ENCODE measurements at regions not wholly inside any gene's neighbourhood (a gene's known extent, or its start where the extent isn't known, plus 50 kb on each side); places are given as distances from the start of the nearest gene placed in this dataset.

- in situ Hi-C loops (cut with MboI): no loop called here
- no peak overlapping the region for H3K9ac ChIP-seq (ENCODE audit: insufficient read depth in 1 of 2, low read depth in 2 of 2, low read length in 2 of 2)
- DNase-seq (ENCODE audit: extremely low read depth in 1 of 4, low spot score in 3 of 4) (no peak), ATAC-seq (no peak), FAIRE-seq (no peak)
- POLR2A ChIA-PET: no interaction called here
- no peaks in the 10 kb centered on the region for H3K4me1 ChIP-seq (replicated peaks in 1 of 2; ENCODE audit: control insufficient read depth in 2 of 2, insufficient read depth in 2 of 2, low read length in 2 of 2)
- CTCF ChIA-PET (ENCODE audit: low intra/inter-chr PET ratio): no interaction called here
- H3K27ac ChIP-seq (ENCODE audit: extremely low read depth, low read depth, low read length): no peak overlapping the region
- intact Hi-C loops (cut with micrococcal nuclease): no loop called here
- no peak overlapping the region for H3K4me3 ChIP-seq
- H3K9me3 ChIP-seq (replicated peaks; ENCODE audit: control insufficient read depth, insufficient read depth, low read depth, low read length): no peaks in the 10 kb centered on the region
- no peaks in the 10 kb centered on the region for H3K27me3 ChIP-seq (ENCODE audit: control insufficient read depth in 2 of 2, insufficient read depth in 2 of 2, low read length in 2 of 2)
- H3K79me2 ChIP-seq (ENCODE audit: control insufficient read depth, insufficient read depth, low read length): no peaks in the 10 kb centered on the region
- no peak overlapping the region for H2AFZ ChIP-seq (ENCODE audit: low read depth, low read length)
- TF ChIP-seq E2F6 (IDR thresholded peaks at IDR 0.05; ENCODE audit: borderline replicate concordance in 1 of 2, extremely low read depth in 1 of 2, insufficient read depth in 1 of 2, insufficient read length in 1 of 2, low read depth in 1 of 2, low read length in 1 of 2, poor library complexity in 1 of 2, severe bottlenecking in 1 of 2): no peak
- no peak for TF ChIP-seq ZNF696 (CRISPR knock-in tag; conservative IDR thresholded peaks at IDR 0.05)
- TF ChIP-seq HMG20B (CRISPR knock-in tag; IDR thresholded peaks at IDR 0.05): no peak
- no peaks in the 10 kb centered on the region for H4K20me1 ChIP-seq (replicated peaks; ENCODE audit: control insufficient read depth, insufficient read depth, low read length)
- H3K4me2 ChIP-seq (ENCODE audit: insufficient read depth, low read length): no peak overlapping the region
- no peaks in the 10 kb centered on the region for H3K9me1 ChIP-seq (ENCODE audit: control insufficient read depth, insufficient read depth, low read length)
- no peaks in the 10 kb centered on the region for H3K36me3 ChIP-seq (ENCODE audit: control insufficient read depth, insufficient read depth, low read length)
- no TSS peak for BruUV-seq (replicated peaks)
Measured at GRCh38 chr2:220219371-220219770, 591.9 kb downstream of the SLC4A3 start.

GRCh38 chr2:220220009-220220408 is 592.6 kb downstream of the SLC4A3 start:
- H3K9me1 ChIP-seq (ENCODE audit: control insufficient read depth, insufficient read depth, low read length): no peaks in the 10 kb centered on the region
- H4K20me1 ChIP-seq (replicated peaks; ENCODE audit: control insufficient read depth, insufficient read depth, low read length): no peaks in the 10 kb centered on the region
- no peak overlapping the region for H3K9ac ChIP-seq (ENCODE audit: insufficient read depth in 1 of 2, low read depth in 2 of 2, low read length in 2 of 2)
- ATAC-seq: no peak
- WGBS (ENCODE audit: insufficient coverage, low coverage, missing lambda C conversion rate): 0% methylated on average over 2 of the region's 2 CpGs
- H3K4me1 ChIP-seq (replicated peaks in 1 of 2; ENCODE audit: control insufficient read depth in 2 of 2, insufficient read depth in 2 of 2, low read length in 2 of 2): no peaks in the 10 kb centered on the region
- H3K9me3 ChIP-seq (replicated peaks; ENCODE audit: control insufficient read depth, insufficient read depth, low read depth, low read length): no peaks in the 10 kb centered on the region
- BruUV-seq (replicated peaks): no TSS peak
- no peaks in the 10 kb centered on the region for H3K27me3 ChIP-seq (ENCODE audit: control insufficient read depth in 2 of 2, insufficient read depth in 2 of 2, low read length in 2 of 2)
- CTCF ChIA-PET (ENCODE audit: low intra/inter-chr PET ratio): no interaction called here
- DNase-seq (ENCODE audit: extremely low read depth in 1 of 4, low spot score in 3 of 4): no peak
- H3K36me3 ChIP-seq (ENCODE audit: control insufficient read depth, insufficient read depth, low read length): no peaks in the 10 kb centered on the region
- TF ChIP-seq PCBP2 (IDR thresholded peaks at IDR 0.05; ENCODE audit: low read depth, low read length, poor library complexity, severe bottlenecking) (no peak), ZNF274 (IDR thresholded peaks at IDR 0.05; ENCODE audit: borderline replicate concordance, low read depth, low read length) (no peak), NRF1 (conservative IDR thresholded peaks at IDR 0.05 in 1 of 2, IDR thresholded peaks at IDR 0.05 in 1 of 2) (no peak), ZKSCAN8 (CRISPR knock-in tag; IDR thresholded peaks at IDR 0.05) (no peak), NFXL1 (CRISPR knock-in tag; IDR thresholded peaks at IDR 0.05) (no peak), TSC22D4 (tag; IDR thresholded peaks at IDR 0.05) (no peak), CBX1 (IDR thresholded peaks at IDR 0.05; ENCODE audit: low read depth) (no peak)
- TF ChIP-seq, protein P1, sequence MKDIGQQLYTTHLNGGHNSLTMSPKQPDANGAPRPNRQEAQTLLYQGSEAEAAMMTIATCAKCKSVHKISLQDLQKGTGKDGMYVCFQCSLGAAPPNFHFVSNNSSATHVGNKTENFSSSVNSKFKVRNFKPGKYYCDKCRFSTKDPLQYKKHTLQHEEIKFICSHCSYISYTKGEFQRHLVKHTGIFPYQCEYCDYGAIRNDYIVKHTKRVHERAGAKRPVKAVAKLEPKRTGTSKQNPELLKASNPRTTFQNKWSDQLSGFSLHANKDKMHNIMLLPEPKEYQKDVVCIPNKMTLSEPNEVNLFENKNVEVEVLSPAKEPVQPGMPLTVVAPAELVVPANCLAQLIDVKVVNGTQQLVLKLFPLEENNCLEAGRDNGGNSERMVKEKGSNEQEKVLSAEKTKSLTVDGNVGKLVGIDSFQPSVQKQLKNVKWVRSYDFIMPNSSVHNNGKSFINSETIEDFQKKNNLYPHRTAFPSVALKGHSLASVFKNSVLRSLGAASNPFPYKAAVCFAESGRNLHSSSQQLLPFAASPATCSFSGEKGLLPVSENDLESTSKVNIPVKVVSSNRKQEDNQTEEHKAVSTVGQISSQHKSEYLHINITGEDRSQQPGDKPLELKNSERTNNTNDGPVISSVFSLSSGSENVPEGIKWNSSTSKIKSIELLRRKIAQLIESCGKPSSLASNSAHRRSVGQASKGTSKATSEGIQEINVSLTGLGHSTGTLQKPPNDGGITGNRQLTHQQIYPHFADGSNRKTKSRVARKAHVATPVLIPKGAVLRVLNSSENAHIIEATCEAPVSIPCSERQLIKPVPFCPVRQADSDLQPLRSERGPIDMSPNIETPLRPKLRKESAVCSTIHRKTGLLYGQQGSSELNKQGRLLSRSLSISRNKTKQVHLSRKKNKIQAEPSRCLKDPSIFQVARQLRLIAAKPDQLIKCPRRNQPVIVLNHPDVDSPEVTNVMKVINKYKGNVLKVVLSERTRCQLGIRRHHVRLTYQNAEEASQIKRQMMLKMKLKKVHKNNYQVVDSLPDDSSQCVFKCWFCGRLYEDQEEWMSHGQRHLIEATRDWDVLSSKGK (CRISPR knock-in tag; IDR thresholded peaks at IDR 0.05): no peak
- H3K27ac ChIP-seq (ENCODE audit: extremely low read depth, low read depth, low read length): no peak overlapping the region
- in situ Hi-C loops (cut with MboI): no loop called here
- no peak overlapping the region for H3K4me3 ChIP-seq
- H3K79me2 ChIP-seq (ENCODE audit: control insufficient read depth, insufficient read depth, low read length): no peaks in the 10 kb centered on the region
- FAIRE-seq: no peak
- no peak overlapping the region for H2AFZ ChIP-seq (ENCODE audit: low read depth, low read length)
- POLR2A ChIA-PET: no interaction called here
- H3K4me2 ChIP-seq (ENCODE audit: insufficient read depth, low read length): no peak overlapping the region
- intact Hi-C loops (cut with micrococcal nuclease): no loop called here

All from K562 (cell line).